ENCODE measurements at regions not wholly inside any gene's neighbourhood (a gene's known extent, or its start where the extent isn't known, plus 50 kb on each side); places are given as distances from the start of the nearest gene placed in this dataset.

GRCh38 chr7:142590077-142590476 is 159.2 kb upstream of the PRSS1 start:
- TF ChIP-seq CTCF (conservative IDR thresholded peaks at IDR 0.05; ENCODE audit: low read length) (no peak), EZH2phosphoT487 (IDR thresholded peaks at IDR 0.05; ENCODE audit: borderline replicate concordance) (no peak)

Data from Loucy (cell line).